ENCODE measurements at regions not wholly inside any gene's neighbourhood (a gene's known extent, or its start where the extent isn't known, plus 50 kb on each side); places are given as distances from the start of the nearest gene placed in this dataset.
"Not testable (repeated sequence)": the region's sequence is repeated elsewhere in the genome, so short reads cannot be mapped to it uniquely, and the experiment has no call there.

DNA sequence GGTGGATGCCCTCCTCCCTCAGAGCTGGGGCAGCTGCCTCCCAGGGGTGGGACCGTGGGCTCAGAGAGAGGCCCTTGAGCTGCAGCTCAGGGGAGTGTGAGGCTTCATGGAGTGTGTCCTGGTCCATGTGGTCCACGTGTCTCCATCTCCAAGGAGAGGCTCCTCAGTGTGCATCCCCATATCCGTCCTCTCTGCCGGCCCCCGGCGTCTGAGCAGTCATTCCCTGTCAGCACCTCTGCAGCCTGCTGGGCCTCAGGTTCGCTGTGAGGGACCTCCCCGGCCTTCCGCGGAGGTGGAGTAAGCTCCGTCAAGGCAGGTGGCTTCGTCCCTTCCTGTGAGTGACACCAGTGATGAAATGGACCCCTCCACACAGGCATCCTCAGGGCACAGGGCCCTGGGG lies 160.7 kb upstream of the POTEB2 start:
- H3K27me3 ChIP-seq (ENCODE audit: low read length); intact Hi-C loops (cut with micrococcal nuclease); ATAC-seq: not testable (repeated sequence)

DNA sequence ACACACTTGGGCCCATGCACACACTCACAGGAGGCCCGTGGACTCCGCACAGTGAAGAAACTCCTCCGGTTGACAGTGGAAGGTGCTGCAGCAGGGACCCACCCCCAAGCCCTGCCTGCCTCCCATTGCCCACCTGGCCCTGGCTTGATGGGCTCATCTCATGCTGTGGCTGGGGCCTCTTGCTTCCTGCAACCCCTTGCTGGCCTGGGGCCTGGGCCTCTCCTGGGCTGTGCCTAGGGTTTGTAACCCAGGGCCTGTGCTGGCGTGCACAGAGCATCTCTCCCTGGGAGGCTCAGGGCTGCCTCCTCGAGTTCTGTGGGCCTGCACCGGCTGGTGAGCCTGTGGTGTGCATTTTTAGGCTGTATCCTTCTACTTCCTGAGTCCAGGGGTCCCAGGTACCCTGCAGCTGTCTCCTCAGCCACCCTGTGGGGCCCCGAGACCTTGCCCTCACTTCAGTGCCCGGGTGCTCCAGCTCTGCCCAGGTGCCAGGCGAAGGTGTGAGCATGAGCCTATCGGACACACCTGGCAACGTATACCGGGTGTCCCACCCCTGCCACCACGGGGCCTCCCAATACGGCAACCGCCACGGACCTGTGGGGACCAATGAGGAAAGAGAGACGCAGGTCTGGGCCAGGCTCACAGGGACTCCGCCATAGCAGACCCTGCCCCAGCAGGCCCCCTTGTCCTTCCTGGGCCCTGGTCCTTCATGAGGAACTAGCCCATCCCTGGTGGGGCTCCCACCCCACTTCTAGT lies 158.3 kb upstream of the POTEB2 start:
- ATAC-seq, CTCF ChIA-PET: not testable (repeated sequence)

More for the DNA sequence above, 160.7 kb upstream of the POTEB2 start:
- H4K20me1 ChIP-seq (ENCODE audit: low read length); H3K4me2 ChIP-seq (ENCODE audit: low read length); H3K9ac ChIP-seq (ENCODE audit: low read length); H3F3A ChIP-seq (ENCODE audit: low read length, unreplicated experiment); H3K27ac ChIP-seq (ENCODE audit: low read length); H3K9me3 ChIP-seq (ENCODE audit: low read length); H3K9me2 ChIP-seq (replicated peaks; ENCODE audit: low read length); BruUV-seq (replicated peaks); DNase-seq; H3K36me3 ChIP-seq (ENCODE audit: low read depth, low read length); POLR2A ChIA-PET (ENCODE audit: unreplicated experiment); CTCF ChIA-PET; H3K4me1 ChIP-seq (ENCODE audit: insufficient read depth, low read length); H3K79me2 ChIP-seq (ENCODE audit: low read length); H3K4me3 ChIP-seq (ENCODE audit: low read length); H2AFZ ChIP-seq (ENCODE audit: low read length): not testable (repeated sequence)

DNA sequence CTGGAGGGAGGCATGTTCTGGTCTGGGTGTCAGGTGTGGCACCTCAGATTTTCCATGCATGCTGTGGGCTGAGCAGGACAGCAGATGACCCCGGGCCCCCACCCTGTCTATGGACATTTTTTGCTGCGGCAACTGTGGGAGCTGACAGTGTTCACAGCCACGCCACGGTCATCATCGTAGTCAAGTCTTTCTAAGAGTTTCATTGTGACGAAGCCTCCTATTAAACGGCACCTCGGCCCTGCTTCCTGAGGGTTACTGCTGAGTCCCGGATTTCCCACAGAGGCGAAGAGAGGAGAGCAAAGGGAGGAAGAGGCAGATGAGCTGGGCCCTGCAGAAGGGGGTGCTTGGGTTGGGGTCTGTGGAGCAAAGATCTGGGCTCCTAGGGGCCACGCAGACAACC lies 152.1 kb upstream of the POTEB2 start:
- not testable (repeated sequence) for H4K20me1 ChIP-seq (ENCODE audit: low read length); ATAC-seq; BruUV-seq (replicated peaks)

More for the DNA sequence above, 158.3 kb upstream of the POTEB2 start:
- H3K9me2 ChIP-seq (replicated peaks; ENCODE audit: low read length); BruUV-seq (replicated peaks); H3K4me3 ChIP-seq (ENCODE audit: low read length); POLR2A ChIA-PET (ENCODE audit: unreplicated experiment); H2AFZ ChIP-seq (ENCODE audit: low read length); H3K27me3 ChIP-seq (ENCODE audit: low read length); H3K79me2 ChIP-seq (ENCODE audit: low read length); H3K9me3 ChIP-seq (ENCODE audit: low read length); H3F3A ChIP-seq (ENCODE audit: low read length, unreplicated experiment); H3K27ac ChIP-seq (ENCODE audit: low read length); H4K20me1 ChIP-seq (ENCODE audit: low read length); H3K4me1 ChIP-seq (ENCODE audit: insufficient read depth, low read length); H3K9ac ChIP-seq (ENCODE audit: low read length); DNase-seq; H3K4me2 ChIP-seq (ENCODE audit: low read length); intact Hi-C loops (cut with micrococcal nuclease); H3K36me3 ChIP-seq (ENCODE audit: low read depth, low read length): not testable (repeated sequence)

DNA sequence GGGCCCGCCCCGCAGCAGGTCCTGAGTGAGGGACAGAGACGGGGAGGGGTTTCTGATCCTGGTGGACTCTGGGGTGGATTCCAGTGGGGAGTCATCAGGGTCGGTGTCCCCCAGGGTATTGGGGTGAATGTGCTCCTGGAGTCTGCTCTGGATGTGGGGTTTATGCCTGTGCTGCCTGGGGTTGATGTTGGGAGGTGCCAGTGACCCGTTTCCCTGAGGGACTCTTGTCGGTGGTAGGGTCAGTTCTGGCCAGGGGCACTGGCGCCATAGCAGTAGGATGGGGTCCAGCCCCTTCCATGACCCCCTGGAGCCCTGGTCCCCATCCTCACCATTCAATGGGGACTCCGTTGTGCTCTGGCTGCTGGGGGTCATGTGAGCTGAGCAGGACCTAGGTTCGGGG lies 151.2 kb upstream of the POTEB2 start:
- H2AFZ ChIP-seq (ENCODE audit: low read length); H3F3A ChIP-seq (ENCODE audit: low read length, unreplicated experiment); DNase-seq; H4K20me1 ChIP-seq (ENCODE audit: low read length); ATAC-seq; H3K36me3 ChIP-seq (ENCODE audit: low read depth, low read length); H3K4me1 ChIP-seq (ENCODE audit: insufficient read depth, low read length); H3K9me3 ChIP-seq (ENCODE audit: low read length); POLR2A ChIA-PET (ENCODE audit: unreplicated experiment); H3K4me2 ChIP-seq (ENCODE audit: low read length); CTCF ChIA-PET; H3K27ac ChIP-seq (ENCODE audit: low read length); H3K9me2 ChIP-seq (replicated peaks; ENCODE audit: low read length); H3K79me2 ChIP-seq (ENCODE audit: low read length); H3K27me3 ChIP-seq (ENCODE audit: low read length); H3K9ac ChIP-seq (ENCODE audit: low read length); intact Hi-C loops (cut with micrococcal nuclease); H3K4me3 ChIP-seq (ENCODE audit: low read length); BruUV-seq (replicated peaks): not testable (repeated sequence)

More for the DNA sequence above, 152.1 kb upstream of the POTEB2 start:
- H3F3A ChIP-seq (ENCODE audit: low read length, unreplicated experiment); H2AFZ ChIP-seq (ENCODE audit: low read length); H3K9me2 ChIP-seq (replicated peaks; ENCODE audit: low read length); CTCF ChIA-PET; DNase-seq; POLR2A ChIA-PET (ENCODE audit: unreplicated experiment); H3K27ac ChIP-seq (ENCODE audit: low read length); H3K9me3 ChIP-seq (ENCODE audit: low read length); H3K4me1 ChIP-seq (ENCODE audit: insufficient read depth, low read length); H3K36me3 ChIP-seq (ENCODE audit: low read depth, low read length); intact Hi-C loops (cut with micrococcal nuclease); H3K4me2 ChIP-seq (ENCODE audit: low read length); H3K27me3 ChIP-seq (ENCODE audit: low read length); H3K4me3 ChIP-seq (ENCODE audit: low read length); H3K9ac ChIP-seq (ENCODE audit: low read length); H3K79me2 ChIP-seq (ENCODE audit: low read length): not testable (repeated sequence)

- H3K36me3 ChIP-seq (ENCODE audit: low read depth, low read length); POLR2A ChIA-PET (ENCODE audit: unreplicated experiment); H4K20me1 ChIP-seq (ENCODE audit: low read length); H3F3A ChIP-seq (ENCODE audit: low read length, unreplicated experiment); H3K9me3 ChIP-seq (ENCODE audit: low read length); BruUV-seq (replicated peaks); H3K9ac ChIP-seq (ENCODE audit: low read length); intact Hi-C loops (cut with micrococcal nuclease); H3K79me2 ChIP-seq (ENCODE audit: low read length); H3K27me3 ChIP-seq (ENCODE audit: low read length); H3K4me3 ChIP-seq (ENCODE audit: low read length); H3K9me2 ChIP-seq (replicated peaks; ENCODE audit: low read length); CTCF ChIA-PET; H3K4me1 ChIP-seq (ENCODE audit: insufficient read depth, low read length); DNase-seq; H2AFZ ChIP-seq (ENCODE audit: low read length); ATAC-seq; H3K27ac ChIP-seq (ENCODE audit: low read length); H3K4me2 ChIP-seq (ENCODE audit: low read length): not testable (repeated sequence)
Observed at GRCh38 chr15:21016589-21016988, 150.5 kb upstream of the POTEB2 start.

- H3K4me3 ChIP-seq (ENCODE audit: low read length); H3K4me1 ChIP-seq (ENCODE audit: insufficient read depth, low read length); DNase-seq; H3K27me3 ChIP-seq (ENCODE audit: low read length); H3K27ac ChIP-seq (ENCODE audit: low read length); H3K4me2 ChIP-seq (ENCODE audit: low read length); H3K36me3 ChIP-seq (ENCODE audit: low read depth, low read length); H3K9me2 ChIP-seq (replicated peaks; ENCODE audit: low read length); H3K9me3 ChIP-seq (ENCODE audit: low read length); H2AFZ ChIP-seq (ENCODE audit: low read length); intact Hi-C loops (cut with micrococcal nuclease); ATAC-seq; CTCF ChIA-PET; H3K9ac ChIP-seq (ENCODE audit: low read length); H4K20me1 ChIP-seq (ENCODE audit: low read length); BruUV-seq (replicated peaks); H3F3A ChIP-seq (ENCODE audit: low read length, unreplicated experiment); POLR2A ChIA-PET (ENCODE audit: unreplicated experiment); H3K79me2 ChIP-seq (ENCODE audit: low read length): not testable (repeated sequence)
Observed at GRCh38 chr15:21015171-21015570, 149.1 kb upstream of the POTEB2 start.

- H3F3A ChIP-seq (ENCODE audit: low read length, unreplicated experiment); ATAC-seq; H3K9me3 ChIP-seq (ENCODE audit: low read length); H3K79me2 ChIP-seq (ENCODE audit: low read length); BruUV-seq (replicated peaks); H3K36me3 ChIP-seq (ENCODE audit: low read depth, low read length); CTCF ChIA-PET; H2AFZ ChIP-seq (ENCODE audit: low read length); DNase-seq; H3K9ac ChIP-seq (ENCODE audit: low read length); intact Hi-C loops (cut with micrococcal nuclease); H3K4me2 ChIP-seq (ENCODE audit: low read length); H3K4me3 ChIP-seq (ENCODE audit: low read length); H3K4me1 ChIP-seq (ENCODE audit: insufficient read depth, low read length); H3K27ac ChIP-seq (ENCODE audit: low read length); H3K27me3 ChIP-seq (ENCODE audit: low read length); H3K9me2 ChIP-seq (replicated peaks; ENCODE audit: low read length); POLR2A ChIA-PET (ENCODE audit: unreplicated experiment); H4K20me1 ChIP-seq (ENCODE audit: low read length): not testable (repeated sequence)
Observed at GRCh38 chr15:21013308-21013707, 147.2 kb upstream of the POTEB2 start.
